ENCODE measurements at regions not wholly inside any gene's neighbourhood (a gene's known extent, or its start where the extent isn't known, plus 50 kb on each side); places are given as distances from the start of the nearest gene placed in this dataset.

- Histone ChIP-seq H4K20me1 (replicated peaks; ENCODE audit: control insufficient read depth, insufficient read depth, low read length) (no peaks in the 10 kb centered on the region), H3K4me1 (replicated peaks in 1 of 2; ENCODE audit: control insufficient read depth in 2 of 2, insufficient read depth in 2 of 2, low read length in 2 of 2) (no peaks in the 10 kb centered on the region), H3K27me3 (ENCODE audit: control insufficient read depth in 2 of 2, insufficient read depth in 2 of 2, low read length in 2 of 2) (no peaks in the 10 kb centered on the region), H3K9ac (ENCODE audit: insufficient read depth in 1 of 2, low read depth in 2 of 2, low read length in 2 of 2) (no peak overlapping the region), H3K27ac (ENCODE audit: extremely low read depth, low read depth, low read length) (no peak overlapping the region), H3K9me3 (replicated peaks; ENCODE audit: control insufficient read depth, insufficient read depth, low read depth, low read length) (no peaks in the 10 kb centered on the region), H3K79me2 (ENCODE audit: control insufficient read depth, insufficient read depth, low read length) (no peaks in the 10 kb centered on the region), H3K36me3 (ENCODE audit: control insufficient read depth, insufficient read depth, low read length) (no peaks in the 10 kb centered on the region), H2AFZ (ENCODE audit: low read depth, low read length) (no peak overlapping the region), H3K4me3 (no peak overlapping the region), H3K4me2 (ENCODE audit: insufficient read depth, low read length) (no peak overlapping the region), H3K9me1 (ENCODE audit: control insufficient read depth, insufficient read depth, low read length) (no peaks in the 10 kb centered on the region)
- ChIA-PET CTCF (ENCODE audit: low intra/inter-chr PET ratio) (no interaction called here), POLR2A (no interaction called here)
- in situ Hi-C loops (cut with MboI) = no loop called here
- DNase-seq (ENCODE audit: extremely low read depth in 1 of 4, low spot score in 3 of 4) (no peak), FAIRE-seq (no peak), ATAC-seq (no peak)
- intact Hi-C loops (cut with micrococcal nuclease) = no loop called here
- BruUV-seq (replicated peaks) = no TSS peak
- WGBS (ENCODE audit: insufficient coverage, low coverage, missing lambda C conversion rate) = 55% methylated on average over 3 of the region's 3 CpGs
- TF ChIP-seq OTX1 (CRISPR knock-in tag; IDR thresholded peaks at IDR 0.05) (no peak), SMAD4 (CRISPR knock-in tag; conservative IDR thresholded peaks at IDR 0.05) (no peak), MEF2D (tag; conservative IDR thresholded peaks at IDR 0.05; ENCODE audit: low read depth) (no peak), ZNF561 (CRISPR knock-in tag; conservative IDR thresholded peaks at IDR 0.05) (no peak), CGGBP1 (CRISPR knock-in tag; IDR thresholded peaks at IDR 0.05) (no peak), MYBL2 (IDR thresholded peaks at IDR 0.05; ENCODE audit: low read depth) (no peak), MYBL2 (CRISPR knock-in tag; IDR thresholded peaks at IDR 0.05; ENCODE audit: borderline replicate concordance) (no peak), CEBPB (tag; IDR thresholded peaks at IDR 0.05) (no peak), CEBPZ (IDR thresholded peaks at IDR 0.05; ENCODE audit: borderline replicate concordance, low read depth, low read length) (no peak), TFAP4 (CRISPR knock-in tag; IDR thresholded peaks at IDR 0.05; ENCODE audit: borderline replicate concordance) (no peak), USF1 (CRISPR knock-in tag; IDR thresholded peaks at IDR 0.05) (no peak), THAP7 (CRISPR knock-in tag; IDR thresholded peaks at IDR 0.05) (no peak), ZNF668 (CRISPR knock-in tag; IDR thresholded peaks at IDR 0.05) (no peak), TBL1XR1 (IDR thresholded peaks at IDR 0.05; ENCODE audit: low read length in 2 of 2) (no peak), ZNF639 (CRISPR knock-in tag; conservative IDR thresholded peaks at IDR 0.05 in 1 of 2, IDR thresholded peaks at IDR 0.05 in 1 of 2) (no peak), POLR3A (IDR thresholded peaks at IDR 0.05; ENCODE audit: borderline replicate concordance, extremely low read depth, insufficient read depth, insufficient read length) (no peak)
These were observed 145.2 kb upstream of the TMEM108 start for GRCh38 chr3:132892956-132893355.
